Osteocyte (in vitro differentiated cells): ENCODE measurements at regions not wholly inside any gene's neighbourhood (a gene's known extent, or its start where the extent isn't known, plus 50 kb on each side); places are given as distances from the start of the nearest gene placed in this dataset.

Experiments
- DNase-seq: peaks from one replicate; pipeline ENCODE4 v3.0.0; 2021; ENCODE audit warnings: mixed read lengths; ENCODE audit not compliant: unreplicated experiment; ENCODE audit errors: extremely low spot score
- H3K27ac Mint-ChIP-seq: one replicate; pipeline ENCODE4 v1.8.0; 2021; ENCODE audit warnings: mild to moderate bottlenecking, mixed read lengths; ENCODE audit not compliant: unreplicated experiment
- H3K27me3 Mint-ChIP-seq: one replicate; pipeline ENCODE4 v1.8.0; 2021; ENCODE audit warnings: mixed read lengths; ENCODE audit not compliant: unreplicated experiment
- H3K36me3 Mint-ChIP-seq: one replicate; pipeline ENCODE4 v1.8.0; 2021; ENCODE audit warnings: mixed read lengths; ENCODE audit not compliant: unreplicated experiment
- H3K4me1 Mint-ChIP-seq: one replicate; pipeline ENCODE4 v1.8.0; 2021; ENCODE audit warnings: mixed read lengths; ENCODE audit not compliant: unreplicated experiment
- H3K4me3 Mint-ChIP-seq: one replicate; pipeline ENCODE4 v1.8.0; 2021; ENCODE audit warnings: mild to moderate bottlenecking, moderate library complexity, mixed read lengths; ENCODE audit not compliant: unreplicated experiment
- H3K9me3 Mint-ChIP-seq: one replicate; pipeline ENCODE4 v1.8.0; 2021; ENCODE audit warnings: mixed read lengths; ENCODE audit not compliant: unreplicated experiment
- CTCF ChIP-seq: fragments of 200-600 bp; sonication (generic); IDR thresholded peaks from 2 replicates; pipeline ENCODE4 v1.5.0; 2021; ENCODE audit warnings: antibody characterized with exemption, mild to moderate bottlenecking, moderate library complexity

- Mint-ChIP-seq H3K36me3 (no peaks in the 10 kb centered on the region), H3K27me3 (no peaks in the 10 kb centered on the region), H3K9me3 (peaks cover 5% of the 10 kb centered on the region), H3K4me3 (no peak overlapping the region), H3K4me1 (no peaks in the 10 kb centered on the region), H3K27ac (no peak overlapping the region)
- no peak for TF ChIP-seq CTCF
- no peak for DNase-seq
Observed at GRCh38 chr1:196001188-196001587, 607.1 kb downstream of the KCNT2 start.

DNA sequence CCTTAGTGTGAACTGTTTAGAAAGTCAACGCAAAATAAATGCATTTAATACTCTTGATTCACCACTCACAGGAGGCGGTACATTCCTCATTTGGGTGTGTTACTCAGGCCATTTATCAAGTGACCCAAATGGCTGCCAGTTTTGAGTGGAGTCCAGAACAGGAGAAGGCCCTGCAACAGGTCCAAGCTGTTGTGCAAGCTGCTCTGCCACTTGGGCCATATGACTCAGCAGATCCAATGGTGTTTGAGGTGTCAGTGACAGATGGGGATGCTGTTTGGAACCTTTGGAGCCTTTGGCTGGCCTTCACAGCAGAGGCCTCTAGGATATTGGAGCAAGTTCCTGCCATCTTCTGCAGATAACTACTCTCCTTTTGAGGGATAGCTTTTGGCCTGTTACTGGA, 609.2 kb downstream of the KCNT2 start:
- no peak for TF ChIP-seq CTCF
- Mint-ChIP-seq H3K27ac (no peak overlapping the region), H3K36me3 (no peaks in the 10 kb centered on the region), H3K27me3 (no peaks in the 10 kb centered on the region), H3K4me1 (peaks cover 2% of the 10 kb centered on the region), H3K9me3 (peaks cover 5% of the 10 kb centered on the region), H3K4me3 (no peak overlapping the region)
- no peak for DNase-seq

- TF ChIP-seq CTCF, result no peak
- H3K27ac Mint-ChIP-seq, result no peak overlapping the region
Observed at GRCh38 chr1:195981448-195982139, 626.6 kb downstream of the KCNT2 start.

DNA sequence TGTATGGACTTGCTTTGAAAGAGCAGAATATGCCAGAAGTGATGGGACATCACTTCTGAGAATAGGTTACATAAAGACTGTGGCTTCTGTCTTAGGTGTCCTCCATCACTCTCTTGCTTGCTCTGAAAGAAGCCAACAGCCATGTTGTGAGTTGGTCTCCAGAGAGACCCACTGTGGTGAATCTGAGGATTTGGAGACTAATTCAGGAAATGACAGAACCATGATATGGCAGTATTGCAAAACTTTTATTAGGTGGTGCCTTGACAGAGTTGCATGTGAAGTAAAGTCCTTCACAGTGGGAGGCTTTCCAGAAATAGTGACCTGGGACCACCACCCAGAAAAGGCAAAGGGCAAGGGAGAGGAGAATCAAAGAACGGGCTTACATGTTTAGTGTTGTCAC, 628.6 kb downstream of the KCNT2 start:
- no peak overlapping the region for H3K27ac Mint-ChIP-seq
- DNase-seq, result no peak
- TF ChIP-seq CTCF, result no peak
- H3K27me3 Mint-ChIP-seq, result no peaks in the 10 kb centered on the region
- H3K36me3 Mint-ChIP-seq, result no peaks in the 10 kb centered on the region
- peaks cover 3% of the 10 kb centered on the region for H3K4me1 Mint-ChIP-seq
- H3K4me3 Mint-ChIP-seq, result no peak overlapping the region
- no peaks in the 10 kb centered on the region for H3K9me3 Mint-ChIP-seq

More at GRCh38 chr1:195981448-195982139, 626.6 kb downstream of the KCNT2 start:
- Mint-ChIP-seq H3K9me3 (no peaks in the 10 kb centered on the region), H3K4me1 (peaks cover 3% of the 10 kb centered on the region), H3K4me3 (no peak overlapping the region), H3K27me3 (no peaks in the 10 kb centered on the region), H3K36me3 (no peaks in the 10 kb centered on the region)
- DNase-seq, result no peak

GRCh38 chr1:195973311-195973904, 634.8 kb downstream of the KCNT2 start:
- no peak for TF ChIP-seq CTCF

More at GRCh38 chr1:195973311-195973904, 634.8 kb downstream of the KCNT2 start:
- H3K4me3 Mint-ChIP-seq, result no peak overlapping the region
- no peaks in the 10 kb centered on the region for H3K4me1 Mint-ChIP-seq
- H3K27me3 Mint-ChIP-seq, result no peaks in the 10 kb centered on the region
- DNase-seq, result no peak
- H3K9me3 Mint-ChIP-seq, result no peaks in the 10 kb centered on the region
- H3K36me3 Mint-ChIP-seq, result no peaks in the 10 kb centered on the region
- H3K27ac Mint-ChIP-seq, result no peak overlapping the region
